Gastrocnemius medialis (tissue), 4 donors: ENCODE measurements at regions not wholly inside any gene's neighbourhood (a gene's known extent, or its start where the extent isn't known, plus 50 kb on each side); places are given as distances from the start of the nearest gene placed in this dataset.

Source experiments
- CTCF ChIP-seq, 5 experiments: fragments of 450-650 bp in 3 of 5; fragments of 200-600 bp in 2 of 5; sonication (generic) in 2 of 5; IDR thresholded peaks in 4 of 5; conservative IDR thresholded peaks in 1 of 5; 1 replicate in 4 of 5; 2 replicates in 1 of 5; pipeline ENCODE4 v1.5.1; 2016 to 2019; ENCODE audit warnings: antibody characterized with exemption in 5 of 5, mild to moderate bottlenecking in 3 of 5, moderate library complexity in 3 of 5
- POLR2A ChIP-seq, 2 donors: fragments of 450-650 bp; IDR thresholded peaks; one replicate each; pipeline ENCODE4 v1.6.1; 2017; ENCODE audit warnings: antibody characterized with exemption in 2 of 2, mild to moderate bottlenecking in 2 of 2, moderate library complexity in 2 of 2

GRCh38 chr6:19635728-19636127, 201.4 kb upstream of the ID4 start:
- TF ChIP-seq CTCF (IDR thresholded peaks at IDR 0.05 in 4 of 5, conservative IDR thresholded peaks at IDR 0.05 in 1 of 5) (no peak), POLR2A (IDR thresholded peaks at IDR 0.05) (no peak)
